ENCODE measurements at regions not wholly inside any gene's neighbourhood (a gene's known extent, or its start where the extent isn't known, plus 50 kb on each side); places are given as distances from the start of the nearest gene placed in this dataset.

- TF ChIP-seq POLR2A (IDR thresholded peaks at IDR 0.05; ENCODE audit: low read depth) (no peak), CTCF (IDR thresholded peaks at IDR 0.05) (no peak)
Observed at GRCh38 chr5:42982107-42982622, 58.0 kb downstream of the ANXA2R start.
